ENCODE measurements at regions not wholly inside any gene's neighbourhood (a gene's known extent, or its start where the extent isn't known, plus 50 kb on each side); places are given as distances from the start of the nearest gene placed in this dataset.
"Not testable (repeated sequence)": the region's sequence is repeated elsewhere in the genome, so short reads cannot be mapped to it uniquely, and the experiment has no call there.

DNA sequence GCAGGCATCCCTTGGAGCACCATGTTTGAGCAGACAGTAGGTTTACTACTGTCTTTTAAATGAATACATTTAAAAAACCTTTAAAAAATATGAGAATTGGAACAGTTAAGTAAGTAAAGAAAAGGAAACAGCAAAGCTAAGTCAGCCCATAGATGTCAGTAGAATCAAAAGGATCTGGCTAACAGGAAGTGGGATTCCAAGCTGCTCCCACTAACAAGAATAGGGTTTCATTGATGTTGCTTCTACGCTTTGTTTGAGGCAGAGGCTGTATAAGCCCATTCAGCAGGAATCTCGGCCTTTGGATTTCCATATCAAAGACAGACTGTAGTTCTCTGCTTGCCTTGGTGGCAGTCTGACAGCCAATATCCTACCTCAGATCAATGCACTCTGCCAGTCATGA is 122.9 kb upstream of the ELAC2 start:
- peak; percentile 59 for DNase-seq (ENCODE audit: low spot score)

DNA sequence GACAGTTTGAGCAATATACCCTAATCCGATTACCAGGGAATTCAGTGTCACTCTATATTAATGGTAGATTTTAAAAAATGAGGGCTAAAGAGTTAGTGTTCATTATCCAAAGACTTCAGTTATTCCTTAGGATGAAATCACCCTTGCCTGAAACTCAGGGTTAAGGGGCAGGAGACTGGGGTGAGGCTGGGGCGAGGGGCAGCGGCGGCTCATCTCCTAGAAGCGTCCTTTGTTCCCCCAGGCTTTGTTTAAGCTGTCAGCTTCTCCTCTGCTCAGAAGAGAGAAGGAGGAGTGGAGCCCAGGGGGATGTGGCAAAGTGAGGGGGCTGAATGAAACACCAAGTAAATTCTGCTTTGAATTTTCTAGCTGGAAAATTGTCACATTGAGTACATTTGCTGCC is 117.7 kb upstream of the ELAC2 start:
- DNase-seq (ENCODE audit: low spot score), result peak; percentile 72

DNA sequence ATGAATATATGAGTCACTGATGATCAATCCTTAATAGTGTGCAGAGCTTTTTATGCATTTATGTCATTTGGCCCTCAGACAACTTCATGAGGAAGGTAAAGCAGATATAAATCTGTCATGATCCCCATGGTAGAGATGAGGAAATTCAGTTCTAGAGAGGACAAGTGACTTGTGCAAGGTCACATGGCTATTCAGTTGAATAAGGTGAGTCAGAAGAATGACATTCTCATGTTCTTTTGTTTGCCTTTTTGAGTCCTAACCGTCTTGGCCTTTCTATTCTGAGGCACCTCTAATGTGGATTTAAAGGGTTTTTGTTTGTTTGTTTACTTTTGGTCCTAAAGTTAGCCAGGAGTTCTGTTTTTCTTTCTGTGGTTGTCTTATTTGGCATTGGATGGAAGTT is 116.2 kb upstream of the ELAC2 start:
- no peak for DNase-seq (ENCODE audit: low spot score)

DNA sequence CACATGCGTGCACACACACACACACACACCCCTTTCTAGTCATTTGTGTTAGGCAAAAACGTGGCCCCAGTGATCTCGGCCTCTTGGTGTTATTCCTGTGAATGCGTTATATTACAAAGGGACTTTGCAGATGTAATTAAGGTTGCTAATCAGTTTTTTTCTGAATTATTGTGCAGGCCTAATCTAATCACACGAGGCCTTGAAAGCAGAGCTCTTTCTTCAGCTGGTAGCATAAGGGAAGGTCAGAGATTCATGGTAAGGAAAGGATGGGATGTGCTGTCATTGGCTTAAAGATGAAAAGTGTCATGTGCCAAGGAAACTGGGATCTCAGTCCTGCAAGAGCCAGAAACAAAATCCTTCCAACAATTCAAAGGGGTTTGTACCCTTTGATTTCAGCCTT is 113.4 kb upstream of the ELAC2 start:
- DNase-seq (ENCODE audit: low spot score), result no peak

DNA sequence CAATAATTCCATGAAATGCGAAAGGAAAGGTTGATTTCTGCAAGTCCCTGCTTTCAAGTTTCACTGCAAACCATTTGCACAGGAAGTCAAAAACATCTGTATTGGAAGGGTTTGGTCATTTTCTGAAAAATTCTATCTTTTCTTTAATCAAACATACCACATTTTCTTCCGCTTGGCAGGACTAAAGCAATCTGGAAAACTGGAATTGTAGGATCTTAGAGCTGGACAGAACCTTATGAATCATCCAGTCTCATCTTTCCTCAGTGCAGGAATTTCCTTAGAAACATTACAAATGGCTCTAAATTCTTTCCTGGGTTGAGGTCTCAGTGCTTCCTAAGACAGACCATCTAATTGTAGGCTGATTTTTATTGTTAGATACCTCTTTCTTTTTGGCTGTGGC is 111.5 kb upstream of the ELAC2 start:
- DNase-seq (ENCODE audit: low spot score), result no peak

DNA sequence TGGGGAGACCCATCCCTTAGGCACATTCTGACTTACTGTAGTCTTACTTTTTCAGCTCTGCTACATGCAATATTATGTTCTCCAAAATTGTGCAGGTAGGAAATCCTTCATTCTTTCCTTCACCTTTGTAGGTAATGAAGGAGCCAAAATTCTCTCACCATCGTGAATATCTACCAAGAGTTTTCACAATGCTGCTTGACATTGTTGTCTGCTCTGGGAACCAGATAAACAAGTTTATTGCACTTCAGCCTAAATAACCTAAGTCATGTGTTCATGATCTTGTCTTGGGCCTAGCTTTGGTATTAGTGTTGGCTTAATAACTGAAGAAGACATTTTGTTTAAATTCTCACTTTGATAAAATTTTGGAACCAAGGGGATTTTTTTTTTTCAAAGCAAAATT is 110.8 kb upstream of the ELAC2 start:
- no peak for DNase-seq (ENCODE audit: low spot score)

DNA sequence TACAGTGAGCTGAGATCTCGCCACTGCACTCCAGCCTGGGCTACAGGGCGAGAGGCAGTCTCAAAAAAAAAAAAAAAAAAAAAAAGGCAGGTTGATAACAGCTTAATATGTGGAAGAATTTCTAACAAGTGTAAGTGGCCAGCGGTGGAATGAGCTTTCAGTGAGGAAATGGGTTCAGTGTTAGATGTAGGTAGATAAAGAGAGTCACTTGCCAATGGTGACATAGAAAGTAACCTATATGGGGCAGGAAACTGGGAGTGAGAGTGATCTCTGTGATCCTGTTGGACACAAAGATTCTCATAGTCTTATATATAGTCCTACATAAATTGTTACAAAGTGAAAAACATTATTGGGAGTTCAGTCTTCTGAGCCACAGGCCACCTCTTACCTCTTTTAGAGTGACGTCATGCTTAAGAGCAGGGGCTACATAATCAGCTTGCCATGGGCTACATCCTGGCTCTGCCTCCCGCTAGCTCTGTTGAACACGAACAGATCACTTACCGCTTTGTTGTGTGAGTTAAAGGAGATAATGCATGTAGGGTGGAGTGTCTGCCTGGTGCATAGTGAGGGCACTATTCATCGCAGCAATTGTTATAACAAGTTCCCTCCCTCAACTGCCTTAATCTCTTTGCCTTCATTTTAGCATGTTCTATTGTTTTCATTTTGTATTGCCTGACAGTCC is 110.2 kb upstream of the ELAC2 start:
- no peak for DNase-seq (ENCODE audit: low spot score)

DNA sequence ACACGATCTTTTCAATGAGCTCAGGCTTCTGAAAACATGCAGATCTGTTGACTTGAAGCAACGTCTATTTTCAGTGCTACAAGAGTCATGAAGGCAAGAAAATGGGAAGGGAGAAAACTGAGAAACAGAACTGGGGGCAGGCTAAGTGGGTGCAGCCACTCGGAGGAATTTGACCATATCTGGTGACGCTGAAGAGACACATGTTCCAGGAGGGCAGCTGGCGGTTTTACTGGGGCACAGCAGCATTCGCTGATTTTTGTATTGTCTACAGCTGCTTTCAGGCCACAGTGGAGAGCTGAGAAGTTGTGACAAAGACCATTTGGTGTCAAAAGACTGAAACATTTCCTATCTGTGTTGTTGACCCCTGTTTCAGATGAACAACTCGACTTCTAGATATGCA is 103.0 kb upstream of the ELAC2 start:
- DNase-seq (ENCODE audit: low spot score), result no peak

DNA sequence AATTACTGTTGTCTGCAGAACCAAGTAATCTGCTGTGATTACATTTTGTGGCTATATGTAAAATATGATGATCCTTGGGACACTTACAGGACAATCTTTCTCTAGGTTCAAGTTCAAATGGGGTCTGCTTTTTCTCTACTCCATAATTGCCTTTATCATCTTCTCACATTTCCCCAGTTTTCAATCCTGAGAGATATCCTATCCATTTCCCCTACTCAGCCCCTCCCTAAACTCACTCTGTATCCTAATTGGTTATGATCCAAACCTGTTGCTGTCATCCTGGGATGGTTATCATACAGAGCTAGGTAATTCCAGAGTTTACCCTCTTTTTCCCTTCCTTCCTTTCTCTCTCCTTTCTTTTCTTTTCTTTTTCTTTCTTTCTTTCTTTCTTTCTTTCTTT is 100.5 kb upstream of the ELAC2 start:
- DNase-seq (ENCODE audit: low spot score), result no peak

DNA sequence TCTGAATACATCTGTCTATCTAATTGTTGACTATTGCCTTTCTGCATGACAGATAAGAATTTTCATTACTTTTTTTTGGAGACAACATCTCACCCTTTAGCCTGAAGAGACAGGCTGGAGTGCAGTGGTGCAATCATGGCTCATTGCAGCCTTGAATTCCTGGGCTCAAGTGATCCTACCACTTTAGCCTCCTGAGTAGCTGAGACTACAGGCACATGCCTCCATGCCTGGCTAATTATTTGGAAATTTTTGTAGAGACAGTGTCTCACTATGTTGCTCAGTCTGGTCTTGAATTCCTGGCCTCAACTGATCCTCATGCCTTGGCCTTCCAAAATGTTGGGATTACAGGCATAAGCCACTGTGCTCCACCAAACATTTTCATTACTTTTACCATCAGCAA is 99.8 kb upstream of the ELAC2 start:
- DNase-seq (ENCODE audit: low spot score), result no peak

DNA sequence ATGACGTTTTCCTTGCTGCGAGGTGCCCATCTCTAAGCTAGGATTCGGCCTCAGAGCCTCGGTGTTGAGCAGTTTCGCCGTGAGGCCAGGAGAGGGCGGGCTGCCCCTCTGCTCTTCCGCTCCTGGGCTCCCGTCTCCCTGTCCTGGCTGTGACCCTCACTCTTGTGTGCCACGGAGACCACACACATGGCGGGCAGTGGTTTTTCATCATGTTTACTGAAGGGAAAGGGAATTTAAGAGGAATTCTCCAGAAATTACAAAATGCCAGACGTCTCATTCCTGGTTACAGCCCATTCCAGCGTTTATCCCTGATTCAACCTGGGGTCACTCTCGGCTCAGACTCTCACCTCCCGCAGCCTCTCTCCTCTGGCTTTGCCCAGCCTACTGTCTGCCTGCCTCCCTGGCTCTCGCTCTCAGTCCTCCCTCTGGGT is 96.8 kb upstream of the ELAC2 start:
- peak; percentile 85 for DNase-seq (ENCODE audit: low spot score)

DNA sequence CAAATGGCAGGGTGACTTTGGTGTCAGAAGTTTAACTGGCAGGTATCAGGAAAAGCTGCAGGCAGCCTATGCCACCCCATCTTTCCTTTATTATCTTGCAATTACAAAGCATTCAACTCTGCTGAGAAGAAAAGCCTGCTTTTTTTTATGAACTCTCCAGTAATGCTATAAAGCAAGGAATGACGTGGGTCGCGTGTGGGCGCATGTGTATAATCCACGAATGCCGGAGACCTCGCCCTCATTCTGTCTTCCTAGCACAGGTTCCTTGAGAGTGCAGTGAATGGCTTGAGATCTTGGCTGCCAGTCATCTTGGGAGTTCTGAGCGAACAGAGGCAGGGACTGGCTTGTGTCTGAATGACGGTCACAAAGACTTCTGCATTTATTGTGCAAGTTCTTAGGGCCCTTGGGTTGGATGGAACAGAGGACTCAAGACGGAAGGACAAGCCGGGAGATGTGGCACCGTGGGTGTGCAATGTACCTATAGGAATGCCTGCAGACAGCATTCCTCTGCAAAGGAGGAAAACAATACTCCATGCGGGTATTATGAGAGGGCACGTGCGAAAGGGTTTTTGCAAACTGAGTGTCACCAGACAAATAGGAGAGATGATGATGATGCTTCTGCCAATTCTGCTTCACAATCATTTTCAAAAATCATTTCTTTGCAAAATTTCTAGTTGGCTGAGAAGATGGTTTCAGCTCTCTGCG is 96.1 kb upstream of the ELAC2 start:
- DNase-seq (ENCODE audit: low spot score), result no peak

DNA sequence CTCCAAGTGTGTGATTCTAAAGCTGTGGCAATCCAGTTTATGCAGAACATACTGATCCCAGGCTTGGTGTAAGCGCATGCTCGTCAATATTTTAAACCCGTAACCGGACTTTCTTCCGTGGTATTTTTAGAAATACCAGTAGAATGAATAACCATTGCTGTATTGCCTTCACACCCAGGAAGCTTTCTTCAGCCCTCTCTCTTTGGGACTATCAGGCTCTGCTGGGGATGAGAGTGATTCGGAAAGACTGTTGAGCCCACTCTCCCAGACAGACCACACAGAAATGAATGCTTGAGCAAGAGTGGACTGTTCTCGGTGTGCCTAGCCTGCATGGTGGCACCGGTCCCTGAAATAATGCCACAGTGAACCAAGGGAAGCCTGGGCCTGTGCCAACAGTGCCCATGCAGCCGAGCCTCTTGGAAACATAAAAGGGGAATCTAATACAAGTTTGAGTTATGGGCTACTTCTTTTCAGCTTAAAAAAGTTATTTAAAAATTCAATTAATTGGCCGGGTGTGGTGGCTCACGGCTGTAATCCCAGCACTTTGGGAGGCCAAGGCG is 89.9 kb upstream of the ELAC2 start:
- no peak for DNase-seq (ENCODE audit: low spot score)

DNA sequence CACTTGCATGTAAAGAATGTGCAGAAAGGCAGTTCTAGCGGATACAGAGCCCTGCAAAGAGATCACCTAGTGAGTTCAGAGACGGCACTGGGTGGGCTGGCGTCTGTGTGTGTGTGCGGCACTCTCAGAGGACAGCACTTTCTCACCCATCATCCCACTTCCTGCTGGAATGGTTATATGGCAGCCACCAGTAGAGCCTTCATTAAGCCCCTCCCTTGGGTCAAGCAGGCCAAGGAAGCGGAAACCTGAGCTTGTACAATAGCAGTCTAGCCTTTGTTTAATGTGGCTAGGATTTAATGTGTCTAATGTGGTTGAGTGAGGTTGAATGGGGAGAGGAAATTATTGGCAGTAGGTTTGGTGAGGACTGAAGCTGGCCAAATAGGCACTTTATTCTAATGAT is 88.3 kb upstream of the ELAC2 start:
- no peak for DNase-seq (ENCODE audit: low spot score)

DNA sequence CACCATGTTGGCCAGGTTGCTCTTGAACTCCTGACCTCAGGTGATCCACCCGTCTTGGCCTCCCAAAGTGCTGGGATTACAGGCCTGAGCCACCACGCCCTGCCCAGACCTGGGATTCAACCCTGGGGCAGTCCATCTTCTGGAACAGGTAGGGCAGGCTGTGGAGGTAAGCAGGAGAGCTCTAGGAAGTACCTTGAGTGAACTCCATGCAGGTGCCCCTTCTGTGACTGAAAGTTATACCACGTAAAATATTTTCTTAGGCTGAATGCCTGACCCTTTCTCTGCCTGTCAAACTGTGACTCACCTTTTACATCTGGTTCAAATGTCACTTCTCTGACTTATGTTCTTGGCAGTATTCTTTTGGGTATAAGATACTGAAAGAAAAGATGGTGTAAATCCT is 86.7 kb upstream of the ELAC2 start:
- no peak for DNase-seq (ENCODE audit: low spot score)

DNA sequence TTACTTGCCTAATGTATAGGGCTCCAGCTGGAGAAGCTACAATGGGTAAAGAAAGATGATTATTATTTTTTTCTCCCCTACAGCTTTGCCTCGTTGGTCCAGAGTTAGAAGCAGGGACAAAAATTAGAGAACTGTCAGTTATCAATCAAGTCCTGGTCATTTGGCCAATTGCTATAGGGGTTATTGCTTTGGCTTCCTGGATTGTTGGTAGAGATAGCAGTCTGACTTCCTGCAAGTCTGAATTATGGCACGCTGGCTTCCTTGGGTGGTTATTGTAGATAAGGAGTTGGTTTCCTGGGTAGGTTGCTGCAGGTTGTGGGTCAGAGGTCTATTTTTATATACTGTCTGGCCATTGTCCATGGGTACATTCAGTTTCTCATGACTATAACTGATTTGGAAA is 84.7 kb upstream of the ELAC2 start:
- DNase-seq (ENCODE audit: low spot score), result no peak

DNA sequence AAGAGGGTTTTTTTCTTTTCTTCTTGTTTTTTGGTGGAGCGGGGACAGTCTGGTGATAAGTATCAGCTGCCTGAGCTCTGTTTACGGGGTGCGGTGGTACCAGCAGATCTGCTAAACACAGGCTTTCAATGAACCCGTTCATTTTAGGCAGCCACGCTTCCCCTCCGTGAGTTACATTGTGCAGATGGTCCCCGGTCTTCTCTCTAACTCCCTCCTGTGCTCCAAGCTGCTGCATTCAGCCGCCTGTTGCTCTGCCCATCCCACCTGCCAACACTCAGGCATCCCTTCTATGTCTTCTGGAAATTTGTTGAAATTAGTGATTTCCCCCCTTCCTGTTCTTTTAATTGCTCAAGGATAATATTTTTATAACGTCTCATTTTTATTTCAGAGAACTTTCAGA is 82.1 kb upstream of the ELAC2 start:
- DNase-seq (ENCODE audit: low spot score), result no peak

DNA sequence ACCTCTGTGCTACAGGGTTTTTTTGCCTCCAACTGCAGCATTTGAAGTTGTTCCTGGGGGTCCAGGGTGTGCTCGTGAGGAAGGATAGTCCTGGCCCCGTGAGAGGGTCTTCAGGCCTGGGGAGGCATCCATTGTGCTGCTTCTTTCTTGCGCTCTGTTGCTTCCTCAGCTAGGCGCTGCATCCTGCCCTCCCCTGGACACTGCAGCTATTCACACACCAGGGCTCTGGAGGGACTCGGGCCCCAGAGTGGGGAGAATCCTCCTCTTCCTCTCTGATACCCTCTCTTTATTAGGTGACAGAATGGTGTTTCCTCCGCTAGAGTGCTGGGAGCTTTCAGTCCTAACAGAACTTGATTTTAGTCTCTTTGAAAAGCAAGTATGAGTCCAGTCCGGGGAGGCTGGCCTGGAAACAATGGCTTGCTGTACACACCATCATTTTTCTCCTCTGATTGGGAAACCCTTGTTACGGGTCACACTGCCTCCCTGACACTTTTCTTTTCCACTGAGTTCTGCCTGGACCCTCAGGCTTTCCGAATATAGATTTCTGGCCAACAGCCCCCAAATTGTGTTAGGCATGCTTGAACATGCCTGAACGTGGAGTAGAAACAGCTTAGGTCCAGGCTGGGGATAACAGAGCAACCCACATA is 81.4 kb upstream of the ELAC2 start:
- DNase-seq (ENCODE audit: low spot score), result no peak

DNA sequence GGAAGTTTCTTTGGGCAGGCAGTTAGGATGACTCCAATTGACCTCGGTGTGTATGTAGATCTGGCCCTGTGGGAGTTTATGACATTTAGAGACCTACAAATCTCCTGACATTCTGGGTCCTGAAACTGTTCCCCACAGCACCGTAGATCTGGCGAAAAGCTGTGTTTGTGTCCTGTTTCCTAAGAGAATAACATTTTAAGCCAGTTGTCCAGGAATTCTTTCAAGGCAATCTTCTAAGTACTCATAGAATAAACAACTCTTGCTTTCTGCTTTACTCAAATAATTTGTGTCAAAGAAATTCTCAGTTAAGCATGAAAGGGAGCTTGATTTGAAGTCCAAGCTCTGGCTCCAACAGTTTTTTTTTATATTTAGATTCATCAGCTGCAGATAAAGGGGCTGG is 78.5 kb upstream of the ELAC2 start:
- DNase-seq (ENCODE audit: low spot score), result no peak

DNA sequence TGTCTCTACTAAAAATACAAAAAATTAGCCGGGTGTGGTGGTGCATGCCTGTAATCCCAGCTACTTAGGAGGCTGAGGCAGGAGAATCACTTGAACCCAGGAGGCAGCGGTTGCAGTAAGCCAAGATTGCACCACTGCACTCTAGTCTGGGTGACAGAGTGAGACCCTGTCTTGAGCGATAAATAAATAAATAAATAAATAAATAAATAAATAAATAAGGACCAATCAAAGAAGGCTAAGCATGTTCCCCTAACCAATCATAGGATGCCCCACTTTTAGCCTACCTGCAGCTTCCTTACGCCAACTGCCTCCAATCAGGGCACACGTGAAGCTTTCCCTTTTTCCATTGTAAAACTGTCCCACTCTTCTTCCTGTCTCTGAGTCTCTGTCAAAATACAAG is 74.2 kb upstream of the ELAC2 start:
- DNase-seq (ENCODE audit: low spot score), result not testable (repeated sequence)

DNA sequence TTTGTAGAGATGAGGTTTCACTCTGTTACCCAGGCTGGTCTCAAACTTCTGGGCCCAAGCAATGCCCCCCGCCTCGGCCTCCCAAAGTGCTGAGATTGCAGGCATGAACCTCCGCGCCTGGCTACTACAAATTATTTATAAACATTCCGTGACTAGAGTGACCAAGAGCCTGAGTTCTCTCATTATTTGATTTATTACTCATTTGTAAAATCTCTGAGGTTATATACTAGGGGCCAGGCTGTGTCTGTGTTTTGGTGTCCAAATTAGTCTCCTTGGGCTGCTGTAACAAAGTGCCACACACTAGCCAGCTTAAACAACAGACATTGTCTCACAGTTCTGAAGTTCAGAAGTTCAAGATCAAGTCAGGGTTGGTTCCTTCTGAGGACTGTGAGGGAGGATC is 70.8 kb upstream of the ELAC2 start:
- DNase-seq (ENCODE audit: low spot score), result no peak

DNA sequence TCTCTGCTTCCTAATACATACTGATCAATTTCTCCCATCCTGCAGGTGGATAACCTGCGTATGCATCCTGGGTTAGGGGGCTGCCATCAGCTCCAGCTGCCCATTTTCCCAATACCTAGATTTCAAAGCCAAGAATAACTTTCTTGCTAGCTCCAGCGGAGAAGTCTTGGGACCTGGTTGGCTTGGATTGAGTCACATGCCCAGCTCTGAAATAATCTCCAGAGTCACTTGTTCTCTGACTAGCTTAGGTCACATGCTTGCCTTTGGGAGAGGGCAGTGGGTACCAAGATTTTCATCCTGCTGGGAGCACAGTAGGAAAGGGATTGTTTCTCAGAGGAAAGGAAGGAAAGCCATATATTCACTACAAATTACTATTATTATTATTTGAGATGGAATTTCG is 70.0 kb upstream of the ELAC2 start:
- no peak for DNase-seq (ENCODE audit: low spot score)

DNA sequence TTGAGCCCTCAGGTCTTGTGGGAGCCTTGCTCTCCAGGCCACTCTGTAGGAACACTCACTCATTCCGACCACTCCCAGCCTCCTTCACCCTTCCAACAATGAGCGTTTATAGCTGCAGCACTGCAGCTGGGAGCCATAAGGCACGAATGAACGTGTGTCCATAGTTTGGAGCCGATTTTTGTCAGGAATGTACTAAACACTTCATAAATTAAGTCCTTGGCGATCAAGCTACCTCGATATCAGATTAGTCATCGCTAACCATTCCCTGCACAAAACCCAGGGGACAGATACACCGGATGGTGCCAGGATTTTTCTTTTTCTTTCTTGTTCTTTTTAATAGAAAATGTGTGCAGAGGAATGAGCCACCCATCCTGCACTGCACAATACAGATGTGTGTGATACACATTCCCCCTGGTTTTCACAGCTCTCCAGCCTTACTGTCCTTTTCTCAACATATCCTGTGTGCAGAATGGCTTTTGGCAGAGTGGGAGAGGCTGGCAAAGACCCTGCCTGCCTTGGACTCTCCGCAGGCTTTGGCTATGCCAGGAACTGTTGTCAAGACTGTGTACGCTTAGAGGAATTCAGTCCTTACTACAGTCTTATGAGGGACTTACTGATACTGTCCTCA is 68.4 kb upstream of the ELAC2 start:
- no peak for DNase-seq (ENCODE audit: low spot score)

All from ecto neural progenitor cell (in vitro differentiated cells).